HG02885 (cell line): ENCODE measurements at regions not wholly inside any gene's neighbourhood (a gene's known extent, or its start where the extent isn't known, plus 50 kb on each side); places are given as distances from the start of the nearest gene placed in this dataset.

ENCODE experiments used
- ATAC-seq: cut with Tn5 transposase; IDR thresholded peaks from one replicate; pipeline ENCODE4 v1.9.1; 2021; ENCODE audit warnings: mild to moderate bottlenecking; ENCODE audit not compliant: unreplicated experiment, poor library complexity

GRCh38 chr9:99567436-99567835, 254.2 kb upstream of the NR4A3 start:
- ATAC-seq: no peak

GRCh38 chr9:99569840-99570239, 251.8 kb upstream of the NR4A3 start:
- ATAC-seq: no peak

- ATAC-seq: no peak
Observed at GRCh38 chr9:99572567-99572966, 249.1 kb upstream of the NR4A3 start.

GRCh38 chr9:99573085-99573484, 248.6 kb upstream of the NR4A3 start:
- ATAC-seq: no peak

GRCh38 chr9:99573886-99574285, 247.8 kb upstream of the NR4A3 start:
- ATAC-seq: no peak

GRCh38 chr9:99576002-99576401, 245.7 kb upstream of the NR4A3 start:
- ATAC-seq: no peak

GRCh38 chr9:99576876-99577275, 244.8 kb upstream of the NR4A3 start:
- ATAC-seq: no peak

- ATAC-seq: no peak
Observed at GRCh38 chr9:99577351-99577750, 244.3 kb upstream of the NR4A3 start.

- ATAC-seq: no peak
Observed at GRCh38 chr9:99578666-99579065, 243.0 kb upstream of the NR4A3 start.

- ATAC-seq: no peak
Observed at GRCh38 chr9:99579964-99580363, 241.7 kb upstream of the NR4A3 start.

- ATAC-seq: no peak
Observed at GRCh38 chr9:99582814-99583213, 238.9 kb upstream of the NR4A3 start.

- ATAC-seq: no peak
Observed at GRCh38 chr9:99588299-99588698, 233.4 kb upstream of the NR4A3 start.

GRCh38 chr9:99588747-99589146, 232.9 kb upstream of the NR4A3 start:
- no peak for ATAC-seq

GRCh38 chr9:99590410-99590809, 231.3 kb upstream of the NR4A3 start:
- ATAC-seq: no peak

- ATAC-seq: no peak
Observed at GRCh38 chr9:99590840-99591239, 230.8 kb upstream of the NR4A3 start.

GRCh38 chr9:99591770-99592169, 229.9 kb upstream of the NR4A3 start:
- no peak for ATAC-seq

- peak; percentile 41 for ATAC-seq
Observed at GRCh38 chr9:99592834-99593574, 228.7 kb upstream of the NR4A3 start.

GRCh38 chr9:99593610-99594009, 228.1 kb upstream of the NR4A3 start:
- no peak for ATAC-seq

GRCh38 chr9:99594056-99594780, 227.5 kb upstream of the NR4A3 start:
- ATAC-seq: no peak

- ATAC-seq: peak; percentile 65
Observed at GRCh38 chr9:99595796-99596195, 225.9 kb upstream of the NR4A3 start.

- ATAC-seq: no peak
Observed at GRCh38 chr9:99601571-99602111, 220.0 kb upstream of the NR4A3 start.

- ATAC-seq: peak; percentile 44
Observed at GRCh38 chr9:99602854-99603253, 218.8 kb upstream of the NR4A3 start.
